Motor neuron (in vitro differentiated cells): ENCODE measurements at regions not wholly inside any gene's neighbourhood (a gene's known extent, or its start where the extent isn't known, plus 50 kb on each side); places are given as distances from the start of the nearest gene placed in this dataset.

ENCODE experiments used
- ATAC-seq, 8 experiments: fragments of 200-7000 bp; cut with Tn5 transposase; replicated peaks in 6 of 8; 2 replicates each; pipeline ENCODE4 v1.8.0; 2021; ENCODE audit warnings: mild to moderate bottlenecking in 8 of 8, moderate library complexity in 8 of 8
- H3K27ac ChIP-seq, 2 donors: fragments of 250-450 bp; sonication (Bioruptor Pico); 2 replicates each; pipeline ENCODE4 v1.9.0; 2021; ENCODE audit warnings: antibody characterized with exemption in 2 of 2, mild to moderate bottlenecking in 2 of 2, moderate library complexity in 1 of 2
- H3K4me1 ChIP-seq, 2 donors: fragments of 250-450 bp; sonication (Bioruptor Pico); replicated peaks in 1 of 2; 2 replicates each; pipeline ENCODE4 v1.6.1; 2021; ENCODE audit warnings: antibody characterized with exemption in 2 of 2, mild to moderate bottlenecking in 2 of 2, moderate library complexity in 1 of 2
- H3K4me3 ChIP-seq, 5 donors: fragments of 250-450 bp; sonication (Bioruptor Pico); 2 replicates each; pipeline ENCODE4 v1.9.0; 2021; ENCODE audit warnings: antibody characterized with exemption in 5 of 5, mild to moderate bottlenecking in 5 of 5, moderate library complexity in 4 of 5
- WGBS, 10 experiments: fragments of 450-650 bp; shearing (Covaris generic); methylation state at CpG; one replicate each; pipeline ENCODE4 v1.0.0; 2022; 5-methylcytosine and 5-hydroxymethylcytosine counted together
- in situ Hi-C, 9 experiments: fragments of 400-800 bp; cut with MboI; loops; one replicate each; pipeline ENCODE4 v1.15.0; 2021; ENCODE audit warnings: low sequenced_read_pairs in 9 of 9, low pct_unique_long_range_greater_than_20kb in 2 of 9; ENCODE audit not compliant: unreplicated experiment in 9 of 9

DNA sequence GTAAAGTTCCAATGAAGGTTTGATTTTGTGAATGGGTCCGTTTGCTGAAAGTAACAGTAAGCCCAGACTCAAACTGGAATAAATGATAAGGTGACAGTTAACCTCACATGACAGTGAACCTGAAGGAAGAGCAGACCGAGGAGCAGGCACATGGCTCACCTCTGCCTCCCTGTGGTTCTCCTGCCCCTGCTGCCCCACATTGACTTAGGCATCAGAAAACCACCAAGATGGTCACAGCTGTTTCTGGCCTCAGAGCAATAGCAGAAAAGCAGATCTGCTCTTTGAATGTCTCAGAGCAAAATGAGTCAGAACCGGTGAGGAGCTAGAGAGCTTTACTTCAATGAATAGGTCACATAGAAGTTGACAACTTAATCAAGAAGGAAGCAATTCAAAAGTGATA is 487.6 kb downstream of the METTL4 start:
- Histone ChIP-seq H3K4me3 (no peak overlapping the region), H3K4me1 (peaks cover 4 to 15% of the 10 kb centered on the region in 2 donors), H3K27ac (no peak overlapping the region)
- in situ Hi-C loops: loop anchor here in 2 of 9 experiments (25.0 kb wide), 2 partner anchors 104 to 471 kb away; no protein-coding TSS in a partner anchor
- WGBS, 10 experiments: 0 to 100% (median 45%) methylated on average over 1 to 3 of the region's 3 CpGs; no CpG with 5 or more reads in 1 of the 10 experiments
- ATAC-seq: peak in 2 of 8 experiments; percentile 24 to 58

DNA sequence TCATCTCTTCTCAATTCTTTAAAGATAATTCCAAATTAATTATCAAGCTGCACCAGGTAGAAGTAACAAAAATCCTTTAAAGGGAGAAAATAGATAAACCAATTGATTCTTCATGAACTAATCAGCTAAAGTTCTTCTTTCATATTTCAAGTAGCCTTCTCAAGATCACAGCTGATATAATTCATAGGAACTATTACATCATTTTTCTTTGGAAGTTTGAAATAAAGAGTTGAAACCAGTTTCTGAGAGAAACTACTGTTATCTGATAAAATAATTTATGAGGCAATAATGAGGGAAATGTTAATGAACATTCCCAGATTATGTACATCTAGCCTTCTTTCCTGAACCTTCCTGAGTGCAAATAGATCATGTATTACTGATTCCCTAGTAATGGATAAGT is 484.9 kb downstream of the METTL4 start:
- in situ Hi-C loops: loop anchor here in 2 of 9 experiments (25.0 kb wide), 2 partner anchors 101 to 474 kb away; no protein-coding TSS in a partner anchor
- no peak overlapping the region for H3K27ac ChIP-seq
- ATAC-seq: no peak

DNA sequence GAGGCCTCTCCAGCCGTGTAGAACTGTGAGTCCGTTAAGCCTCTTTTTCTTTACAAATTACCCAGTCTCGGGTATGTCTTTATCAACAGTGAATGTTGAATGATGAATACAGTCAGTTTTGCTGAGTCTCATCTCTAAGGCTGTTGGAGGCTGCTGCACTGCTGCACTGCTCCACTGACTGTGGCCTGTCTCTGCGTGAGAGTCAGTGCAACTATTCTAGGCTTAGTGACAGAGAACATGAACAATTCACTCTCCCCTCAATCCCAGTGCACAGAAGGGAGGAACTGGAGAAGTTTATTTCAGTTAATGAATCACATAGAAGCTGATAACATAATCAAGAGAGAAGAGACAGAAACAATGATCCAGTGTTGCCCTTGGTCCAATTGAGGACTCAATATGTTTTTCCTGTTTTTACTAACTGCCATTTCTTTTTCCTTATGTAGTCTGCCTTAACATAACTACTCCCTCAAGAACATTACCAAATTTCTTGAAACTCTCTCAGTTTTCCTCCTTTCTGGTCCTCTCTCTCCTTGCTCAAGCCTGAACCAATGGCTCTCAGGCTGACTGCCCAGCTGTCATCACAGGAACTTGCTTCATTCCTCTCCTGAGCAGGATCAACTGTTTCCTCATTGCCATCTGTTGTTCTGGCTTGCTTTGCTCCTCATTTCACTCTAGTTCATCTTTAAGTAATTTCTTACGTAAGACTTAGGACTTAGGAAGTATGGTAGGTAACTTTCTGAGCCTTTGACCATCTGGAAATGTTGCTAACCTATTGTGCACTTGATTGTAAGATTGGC is 483.2 kb downstream of the METTL4 start:
- no peak for ATAC-seq
- H3K4me1 ChIP-seq: peaks cover 10 to 25% of the 10 kb centered on the region in 2 donors
- WGBS, 10 experiments: 13 to 97% (median 76%) methylated on average over 1 to 5 of the region's 5 CpGs; no CpG with 5 or more reads in 2 of the 10 experiments
- H3K27ac ChIP-seq: no peak overlapping the region
- in situ Hi-C loops: loop anchor here in 2 of 9 experiments (25.0 kb wide), 2 partner anchors 99 to 476 kb away; no protein-coding TSS in a partner anchor
- H3K4me3 ChIP-seq: no peak overlapping the region

More for the DNA sequence above, 484.9 kb downstream of the METTL4 start:
- H3K4me1 ChIP-seq: peaks cover 6 to 18% of the 10 kb centered on the region in 2 donors
- no peak overlapping the region for H3K4me3 ChIP-seq

DNA sequence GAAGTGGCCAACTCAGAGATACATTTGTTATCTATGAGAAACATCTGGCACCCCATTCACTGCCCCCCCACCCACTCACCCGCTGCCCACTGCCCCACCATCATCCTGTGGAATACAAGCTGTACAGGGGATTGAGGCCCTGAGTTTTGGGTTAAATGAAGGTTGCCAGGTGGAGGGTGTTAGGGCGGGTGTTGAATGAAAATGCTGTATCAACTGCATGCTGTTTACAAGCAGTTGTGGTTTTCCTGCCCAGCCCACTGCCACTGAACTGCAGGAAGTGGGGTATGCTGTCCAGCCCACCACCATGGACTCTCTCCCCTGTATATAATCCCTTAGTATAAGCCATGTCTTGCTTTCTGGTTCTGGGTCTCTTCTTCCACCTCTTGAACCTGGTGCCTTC is 481.9 kb downstream of the METTL4 start:
- Histone ChIP-seq H3K4me1 (peaks cover 10 to 25% of the 10 kb centered on the region in 2 donors), H3K27ac (no peak overlapping the region), H3K4me3 (no peak overlapping the region)
- WGBS, 10 experiments: 0 to 20% methylated on average over 1 of the region's 2 CpGs; no CpG with 5 or more reads in 8 of the 10 experiments
- ATAC-seq: no peak
- in situ Hi-C loops: loop anchor here in 2 of 9 experiments (25.0 kb wide), 2 partner anchors 98 to 477 kb away; no protein-coding TSS in a partner anchor

- ATAC-seq: no peak
- Histone ChIP-seq H3K27ac (no peak overlapping the region), H3K4me1 (peaks cover 5 to 10% of the 10 kb centered on the region in 2 donors), H3K4me3 (no peak overlapping the region)
- in situ Hi-C loops: loop anchor here in 2 of 9 experiments (25.0 kb wide), 2 partner anchors 95 to 480 kb away; no protein-coding TSS in a partner anchor
- WGBS, 10 experiments: 18 to 80% (median 65%) methylated on average over 1 to 3 of the region's 3 CpGs; no CpG with 5 or more reads in 3 of the 10 experiments
These were observed 479.4 kb downstream of the METTL4 start for GRCh38 chr18:2091937-2092336.

DNA sequence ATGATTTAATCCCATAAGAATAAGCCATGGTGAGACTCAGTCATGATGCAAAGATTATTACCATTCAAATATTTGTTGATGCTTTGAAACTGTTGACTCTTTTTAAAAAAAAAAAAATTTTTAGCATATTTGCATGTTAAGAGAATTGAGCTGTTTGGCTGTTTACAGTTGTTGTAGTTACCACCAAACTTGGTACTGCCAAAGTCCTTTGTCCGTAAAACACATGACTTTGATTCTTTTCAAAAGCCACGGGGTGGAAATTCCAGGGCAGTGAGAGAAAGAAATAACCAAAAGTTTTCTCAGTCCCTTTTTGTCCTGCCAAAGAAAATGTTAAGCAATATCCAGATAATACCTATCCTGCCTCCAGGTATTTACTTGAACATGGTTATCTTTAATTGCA is 474.8 kb downstream of the METTL4 start:
- no peak overlapping the region for H3K27ac ChIP-seq
- ATAC-seq: peak in 2 of 8 experiments; percentile 27 to 64
- peaks cover 3 to 6% of the 10 kb centered on the region in 2 donors for H3K4me1 ChIP-seq
- WGBS, 10 experiments: 0 to 93% (median 0%) methylated on average over 1 to 2 of the region's 2 CpGs; no CpG with 5 or more reads in 3 of the 10 experiments
- H3K4me3 ChIP-seq: no peak overlapping the region
- in situ Hi-C loops: loop anchor here in 2 of 9 experiments (25.0 kb wide), 2 partner anchors 91 to 484 kb away; no protein-coding TSS in a partner anchor

- Histone ChIP-seq H3K4me3 (no peak overlapping the region), H3K4me1 (no peaks in the 10 kb centered on the region), H3K27ac (no peak overlapping the region)
- in situ Hi-C loops: loop anchor here in 1 of 9 experiments (25.0 kb wide), 2 partner anchors 112 to 437 kb away; no protein-coding TSS in a partner anchor
- WGBS, 10 experiments: 0 to 71% (median 45%) methylated on average over 1 of the region's 1 CpG; no CpG with 5 or more reads in 4 of the 10 experiments
- no peak for ATAC-seq
These were observed 470.6 kb downstream of the METTL4 start for GRCh38 chr18:2100694-2101213.

DNA sequence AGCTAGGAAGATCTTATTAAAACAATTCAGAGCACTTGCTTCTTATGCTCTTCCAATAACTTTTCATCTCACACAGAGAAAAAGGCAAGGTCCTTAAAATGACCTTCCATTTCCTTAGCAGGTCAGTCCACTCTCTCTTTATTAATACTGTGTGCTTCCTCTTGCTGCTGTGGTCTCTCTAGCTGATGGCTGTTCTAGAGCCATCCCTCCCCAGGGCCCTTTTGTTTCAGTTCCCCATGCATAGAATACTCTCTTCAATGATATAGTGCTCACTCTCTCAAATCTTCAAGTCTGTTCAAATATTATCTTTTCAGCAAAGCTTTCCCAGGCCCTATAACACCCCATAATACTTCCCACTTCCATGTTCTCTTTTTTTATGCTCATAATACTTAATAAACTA is 469.3 kb downstream of the METTL4 start:
- ATAC-seq: no peak
- Histone ChIP-seq H3K27ac (no peak overlapping the region), H3K4me1 (no peaks in the 10 kb centered on the region), H3K4me3 (no peak overlapping the region)
- in situ Hi-C loops: loop anchor here in 1 of 9 experiments (25.0 kb wide), 2 partner anchors 110 to 435 kb away; no protein-coding TSS in a partner anchor

DNA sequence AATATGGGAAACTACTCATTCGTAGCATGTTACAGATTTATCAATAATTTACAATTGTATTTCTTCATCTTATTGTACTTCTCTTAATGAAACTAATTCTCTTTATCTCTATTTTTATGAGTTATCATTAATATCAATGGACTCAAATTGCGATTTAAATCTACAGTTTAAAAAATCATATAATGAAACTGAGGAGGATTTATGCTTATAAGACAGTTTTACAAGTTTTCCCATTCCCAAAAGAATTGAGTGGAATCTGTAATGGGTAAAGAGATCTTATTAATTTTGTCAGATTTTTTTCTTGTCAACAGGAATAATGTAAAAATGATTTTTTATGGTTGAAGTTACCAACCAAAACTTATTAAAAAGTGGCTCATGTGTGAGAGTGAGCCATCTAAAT is 468.0 kb downstream of the METTL4 start:
- WGBS, 10 experiments: 0 to 94% (median 81%) methylated on average over 1 to 2 of the region's 2 CpGs
- Histone ChIP-seq H3K4me1 (no peaks in the 10 kb centered on the region), H3K4me3 (no peak overlapping the region), H3K27ac (no peak overlapping the region)
- ATAC-seq: no peak
- in situ Hi-C loops: loop anchor here in 1 of 9 experiments (25.0 kb wide), 2 partner anchors 109 to 434 kb away; no protein-coding TSS in a partner anchor

DNA sequence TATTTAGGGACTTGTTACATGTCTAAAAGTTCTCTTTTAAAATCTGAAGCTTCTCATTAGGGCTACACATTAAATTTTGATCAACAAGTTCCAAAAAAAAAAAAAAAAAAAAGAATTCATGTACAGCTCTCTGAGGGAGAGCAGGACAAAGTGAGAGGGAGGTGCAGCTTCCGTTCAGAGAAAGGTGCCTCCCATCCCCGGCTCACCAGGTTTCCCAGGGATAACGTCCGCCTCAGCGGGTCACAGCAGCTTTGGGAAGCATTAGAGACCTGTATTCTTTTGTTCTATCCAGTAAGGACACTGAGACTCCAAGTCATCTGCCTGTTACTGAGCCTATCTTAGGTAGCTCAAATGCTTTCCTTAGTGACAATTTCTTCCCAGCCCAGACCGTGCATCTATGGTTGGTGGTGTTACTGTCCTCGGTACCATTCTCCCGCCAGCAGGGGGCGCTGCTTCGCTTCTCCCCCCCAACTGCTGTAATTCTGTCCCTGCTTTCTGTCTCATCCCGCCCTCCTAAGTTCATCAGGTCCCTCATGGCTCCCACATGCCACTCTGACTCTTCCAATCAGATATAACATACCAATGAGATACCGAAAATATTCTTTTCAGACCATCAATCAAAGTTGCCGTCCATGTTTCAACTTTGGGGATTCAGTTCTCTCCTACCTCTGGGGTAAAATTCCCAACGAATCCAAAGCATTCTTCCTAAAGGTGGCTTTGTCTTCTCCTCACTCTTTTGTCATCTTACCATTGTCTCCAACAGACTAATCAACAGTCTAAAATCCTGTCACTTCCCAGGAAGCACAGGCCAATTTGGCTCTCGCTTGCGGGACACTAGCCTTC is 466.5 kb downstream of the METTL4 start:
- ATAC-seq: peak in 4 of 8 experiments; percentile 36 to 100 (median 97)
- H3K4me3 ChIP-seq: no peak overlapping the region
- H3K4me1 ChIP-seq: no peaks in the 10 kb centered on the region
- in situ Hi-C loops: loop anchor here in 1 of 9 experiments (25.0 kb wide), 2 partner anchors 107 to 432 kb away; no protein-coding TSS in a partner anchor
- no peak overlapping the region for H3K27ac ChIP-seq
- 0 to 94% (median 51%) methylated on average over 1 to 12 of the region's 16 CpGs for WGBS, 10 experiments

GRCh38 chr18:2108591-2108990 is 462.7 kb downstream of the METTL4 start:
- Histone ChIP-seq H3K4me1 (no peaks in the 10 kb centered on the region), H3K4me3 (no peak overlapping the region), H3K27ac (no peak overlapping the region)
- no peak for ATAC-seq
- in situ Hi-C loops: loop anchor here in 1 of 9 experiments (25.0 kb wide), 2 partner anchors 104 to 429 kb away; no protein-coding TSS in a partner anchor
- WGBS, 10 experiments: 20 to 94% (median 82%) methylated on average over 2 to 6 of the region's 6 CpGs

DNA sequence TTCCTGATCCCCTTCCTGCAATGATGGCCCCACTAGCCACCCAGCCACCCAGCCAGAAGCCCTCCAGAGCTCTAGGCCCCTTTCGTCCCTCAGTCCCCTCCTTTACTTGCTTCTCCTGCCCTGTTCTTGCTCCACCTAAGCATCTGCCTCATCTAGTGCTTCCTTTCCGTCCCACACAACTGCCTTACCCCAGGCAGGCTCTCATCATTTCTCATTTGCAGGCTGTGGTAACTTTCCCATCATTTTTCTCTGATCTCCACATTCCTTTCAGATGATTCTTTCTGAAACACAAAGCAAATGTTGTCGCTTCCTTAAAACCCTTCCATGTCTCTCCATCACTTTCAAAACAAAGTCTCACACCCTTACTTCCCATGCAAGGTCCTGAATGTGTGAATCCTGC is 459.8 kb downstream of the METTL4 start:
- Histone ChIP-seq H3K27ac (no peak overlapping the region), H3K4me3 (no peak overlapping the region), H3K4me1 (no peaks in the 10 kb centered on the region)
- in situ Hi-C loops: loop anchor here in 1 of 9 experiments (25.0 kb wide), 2 partner anchors 101 to 426 kb away; no protein-coding TSS in a partner anchor
- 0 to 100% (median 77%) methylated on average over 1 to 3 of the region's 3 CpGs for WGBS, 10 experiments
- peak in 1 of 8 experiments; percentile 22 for ATAC-seq
